Left ventricle myocardium inferior (tissue), 1 donor: ENCODE measurements at regions not wholly inside any gene's neighbourhood (a gene's known extent, or its start where the extent isn't known, plus 50 kb on each side); places are given as distances from the start of the nearest gene placed in this dataset.

Experiments
- DNase-seq: peaks from one replicate; pipeline ENCODE4 v3.0.0-alpha.2; 2020
- H3K27ac ChIP-seq: fragments of 200-600 bp; replicated peaks from 2 replicates; pipeline ENCODE4 v1.8.0; 2021
- H3K27me3 ChIP-seq: fragments of 200-600 bp; 2 replicates; pipeline ENCODE4 v1.8.0; 2021; ENCODE audit warnings: low read depth
- H3K36me3 ChIP-seq: fragments of 200-600 bp; 2 replicates; pipeline ENCODE4 v1.8.0; 2021
- H3K4me1 ChIP-seq: fragments of 200-600 bp; 2 replicates; pipeline ENCODE4 v1.8.0; 2021
- H3K4me3 ChIP-seq: fragments of 200-600 bp; 2 replicates; pipeline ENCODE4 v1.8.0; 2021; ENCODE audit warnings: mild to moderate bottlenecking, moderate library complexity
- H3K9me3 ChIP-seq: fragments of 200-600 bp; replicated peaks from 2 replicates; pipeline ENCODE4 v1.8.0; 2021
- CTCF ChIP-seq: fragments of 200-600 bp; IDR thresholded peaks from 2 replicates; pipeline ENCODE4 v1.8.0; 2021; ENCODE audit warnings: antibody characterized with exemption, mild to moderate bottlenecking, borderline replicate concordance
- intact Hi-C: fragments of 100-400 bp; cut with micrococcal nuclease; formaldehyde crosslinking; loops from one replicate; pipeline ENCODE4 v1.11.0; 2022
- donor health status: DM: no; HTN: yes; CAD: no; lungs with severe emphysema.

- intact Hi-C loops, result no loop called here
- no peaks in the 10 kb centered on the region for H3K27me3 ChIP-seq
- no peaks in the 10 kb centered on the region for H3K4me1 ChIP-seq
- H3K4me3 ChIP-seq, result no peak overlapping the region
- TF ChIP-seq CTCF, result no peak
- DNase-seq, result no peak
- no peaks in the 10 kb centered on the region for H3K9me3 ChIP-seq
- no peaks in the 10 kb centered on the region for H3K36me3 ChIP-seq
- H3K27ac ChIP-seq, result no peak overlapping the region
Observed at GRCh38 chr11:105315287-105315686, 175.7 kb upstream of the CARD18 start.

- Histone ChIP-seq H3K27ac (no peak overlapping the region), H3K9me3 (no peaks in the 10 kb centered on the region), H3K36me3 (no peaks in the 10 kb centered on the region), H3K27me3 (no peaks in the 10 kb centered on the region), H3K4me3 (no peak overlapping the region), H3K4me1 (no peaks in the 10 kb centered on the region)
- no peak for TF ChIP-seq CTCF
- DNase-seq, result no peak
- intact Hi-C loops, result no loop called here
Observed at GRCh38 chr11:105312266-105312665, 172.7 kb upstream of the CARD18 start.

- intact Hi-C loops, result no loop called here
- H3K4me3 ChIP-seq, result no peak overlapping the region
- H3K4me1 ChIP-seq, result no peaks in the 10 kb centered on the region
- DNase-seq, result no peak
- no peaks in the 10 kb centered on the region for H3K9me3 ChIP-seq
- TF ChIP-seq CTCF, result no peak
- no peak overlapping the region for H3K27ac ChIP-seq
- H3K27me3 ChIP-seq, result no peaks in the 10 kb centered on the region
- H3K36me3 ChIP-seq, result no peaks in the 10 kb centered on the region
Observed at GRCh38 chr11:105298630-105299029, 159.1 kb upstream of the CARD18 start.

GRCh38 chr11:105298174-105298573 lies 158.6 kb upstream of the CARD18 start:
- Histone ChIP-seq H3K4me1 (no peaks in the 10 kb centered on the region), H3K27ac (no peak overlapping the region), H3K36me3 (no peaks in the 10 kb centered on the region), H3K4me3 (no peak overlapping the region), H3K27me3 (no peaks in the 10 kb centered on the region), H3K9me3 (peaks cover 2% of the 10 kb centered on the region)
- intact Hi-C loops, result no loop called here
- no peak for DNase-seq
- TF ChIP-seq CTCF, result no peak

GRCh38 chr11:105297463-105297862 lies 157.9 kb upstream of the CARD18 start:
- intact Hi-C loops, result no loop called here
- no peaks in the 10 kb centered on the region for H3K27me3 ChIP-seq

More at GRCh38 chr11:105297463-105297862, 157.9 kb upstream of the CARD18 start:
- no peak for TF ChIP-seq CTCF
- Histone ChIP-seq H3K4me3 (no peak overlapping the region), H3K27ac (no peak overlapping the region), H3K4me1 (no peaks in the 10 kb centered on the region), H3K9me3 (peaks cover 6% of the 10 kb centered on the region), H3K36me3 (no peaks in the 10 kb centered on the region)
- DNase-seq, result no peak
